ENCODE measurements at regions not wholly inside any gene's neighbourhood (a gene's known extent, or its start where the extent isn't known, plus 50 kb on each side); places are given as distances from the start of the nearest gene placed in this dataset.

DNA sequence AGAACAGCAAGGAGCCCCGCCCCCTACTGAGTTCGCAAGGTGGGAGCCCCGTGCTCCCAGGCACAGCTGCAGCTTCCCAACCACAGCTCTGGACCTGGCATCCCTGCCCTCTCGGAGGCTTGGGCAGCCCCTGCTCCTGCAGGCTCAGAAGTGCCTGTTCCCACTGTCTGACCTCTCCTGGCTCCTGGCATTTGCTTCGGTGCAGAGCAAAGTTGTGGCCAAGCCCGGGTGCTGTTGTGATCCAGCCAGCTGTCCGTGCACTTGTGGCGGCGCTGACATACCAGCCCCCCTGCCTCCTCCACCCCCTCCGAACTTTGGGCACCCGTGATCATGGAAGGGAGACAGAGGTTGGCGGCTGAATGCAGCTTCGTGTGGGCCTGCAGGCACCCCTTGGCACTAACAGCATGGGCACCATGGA is 1386.8 kb downstream of the PCDH9 start:
- no peak for TF ChIP-seq GATA3 (IDR thresholded peaks at IDR 0.05; ENCODE audit: low read depth, low read length)
- no peak for TF ChIP-seq GATA2 (IDR thresholded peaks at IDR 0.05; ENCODE audit: low read depth, low read length)
